ENCODE measurements at regions not wholly inside any gene's neighbourhood (a gene's known extent, or its start where the extent isn't known, plus 50 kb on each side); places are given as distances from the start of the nearest gene placed in this dataset.

DNA sequence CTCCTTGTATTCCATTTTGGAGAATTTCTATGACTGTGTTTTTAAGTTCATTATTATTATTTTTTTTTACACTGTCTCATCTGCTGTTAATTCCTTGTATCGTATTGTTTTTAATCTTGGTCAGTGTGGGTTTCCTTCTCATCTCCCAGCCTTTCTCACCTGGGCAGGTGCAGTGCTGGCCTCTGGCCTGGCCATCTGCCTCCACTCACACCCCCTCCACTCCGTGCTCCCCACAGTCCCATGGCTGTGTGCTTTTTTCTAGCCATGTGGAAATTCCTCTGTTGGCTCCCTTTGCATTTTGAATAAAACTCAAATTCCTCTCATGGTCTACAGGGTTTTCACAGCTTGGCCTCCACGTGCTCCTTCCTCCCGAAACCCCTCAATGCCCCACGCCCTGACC lies 50.3 kb upstream of the LINC01488 start:
- CTCF ChIA-PET: no interaction called here
- no peak for DNase-seq
- H3K4me1 Mint-ChIP-seq (ENCODE audit: low read depth): peaks cover 4% of the 10 kb centered on the region
- no peaks in the 10 kb centered on the region for H3K36me3 Mint-ChIP-seq (ENCODE audit: low read depth)
- H3K27ac Mint-ChIP-seq: no peak overlapping the region
- H3K27me3 Mint-ChIP-seq (ENCODE audit: low read depth): no peaks in the 10 kb centered on the region
- no peak overlapping the region for H3K4me3 Mint-ChIP-seq
- no peaks in the 10 kb centered on the region for H3K9me3 Mint-ChIP-seq
- intact Hi-C loops (cut with micrococcal nuclease): no loop called here
